Dermis blood vessel endothelial cell (primary cell): ENCODE measurements at regions not wholly inside any gene's neighbourhood (a gene's known extent, or its start where the extent isn't known, plus 50 kb on each side); places are given as distances from the start of the nearest gene placed in this dataset.

Experiments
- DNase-seq: peaks from one replicate; pipeline ENCODE4 v3.0.0; 2010

- DNase-seq: no peak
These were observed 231.6 kb upstream of the NT5C1B start for GRCh38 chr2:18820966-18821365.

DNA sequence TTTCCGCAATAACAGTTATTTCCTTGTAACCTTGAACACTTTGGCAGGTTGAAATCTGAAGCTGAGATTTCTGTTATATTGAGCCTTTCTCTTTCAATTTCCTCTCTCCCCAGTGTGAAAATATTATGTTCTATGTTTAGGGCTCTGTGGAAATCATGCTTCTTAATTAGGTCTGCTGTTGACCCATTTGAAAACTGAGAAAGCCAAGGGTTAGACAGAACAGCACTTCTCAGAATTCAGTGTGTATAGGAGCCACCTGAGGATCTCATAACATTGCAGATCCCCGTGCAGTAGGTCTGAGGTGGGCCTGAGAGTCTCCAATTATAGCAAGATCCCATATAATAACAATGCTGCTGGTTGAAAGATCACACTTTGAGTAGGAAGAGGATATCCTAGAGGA lies 230.2 kb upstream of the NT5C1B start:
- no peak for DNase-seq

GRCh38 chr2:18814387-18814786 lies 225.0 kb upstream of the NT5C1B start:
- DNase-seq: no peak

GRCh38 chr2:18804536-18804935 lies 215.2 kb upstream of the NT5C1B start:
- peak; percentile 35 for DNase-seq

DNA sequence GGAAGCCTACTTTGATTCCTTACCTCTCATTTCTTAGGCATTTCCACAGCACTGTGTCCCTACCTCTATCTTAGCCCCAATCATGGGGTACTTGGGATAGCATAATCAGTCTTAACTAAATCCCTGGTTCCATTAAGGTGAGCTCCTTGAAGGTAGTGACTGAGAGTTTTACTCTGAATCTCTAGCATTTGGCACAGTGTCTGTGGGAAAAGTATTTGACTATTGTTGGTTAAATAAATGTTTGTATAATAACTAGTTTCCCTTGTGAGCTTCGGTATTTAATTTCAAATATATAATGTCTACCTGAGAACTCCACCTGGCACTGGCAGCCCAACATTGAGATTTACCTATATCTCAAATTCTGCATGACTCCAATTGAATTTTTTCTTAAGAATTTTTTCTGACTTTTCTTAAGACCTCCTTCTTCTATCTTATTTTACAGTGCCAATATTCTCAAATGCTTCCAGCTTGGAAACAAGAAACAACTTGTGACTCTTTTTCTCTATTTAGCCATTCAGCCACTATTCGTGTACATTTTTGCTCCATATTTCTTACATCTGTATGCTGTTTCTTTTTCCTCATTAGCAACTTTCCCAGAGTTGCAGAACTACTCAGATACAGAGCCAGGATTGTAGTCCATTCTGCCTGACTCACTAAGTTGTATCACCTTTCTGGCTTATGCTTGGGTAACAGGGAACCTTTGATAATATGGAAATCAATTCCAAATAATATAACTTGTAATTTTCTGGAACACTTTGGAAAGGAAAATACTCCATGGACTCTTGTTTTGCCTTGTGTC lies 214.0 kb upstream of the NT5C1B start:
- DNase-seq: no peak

DNA sequence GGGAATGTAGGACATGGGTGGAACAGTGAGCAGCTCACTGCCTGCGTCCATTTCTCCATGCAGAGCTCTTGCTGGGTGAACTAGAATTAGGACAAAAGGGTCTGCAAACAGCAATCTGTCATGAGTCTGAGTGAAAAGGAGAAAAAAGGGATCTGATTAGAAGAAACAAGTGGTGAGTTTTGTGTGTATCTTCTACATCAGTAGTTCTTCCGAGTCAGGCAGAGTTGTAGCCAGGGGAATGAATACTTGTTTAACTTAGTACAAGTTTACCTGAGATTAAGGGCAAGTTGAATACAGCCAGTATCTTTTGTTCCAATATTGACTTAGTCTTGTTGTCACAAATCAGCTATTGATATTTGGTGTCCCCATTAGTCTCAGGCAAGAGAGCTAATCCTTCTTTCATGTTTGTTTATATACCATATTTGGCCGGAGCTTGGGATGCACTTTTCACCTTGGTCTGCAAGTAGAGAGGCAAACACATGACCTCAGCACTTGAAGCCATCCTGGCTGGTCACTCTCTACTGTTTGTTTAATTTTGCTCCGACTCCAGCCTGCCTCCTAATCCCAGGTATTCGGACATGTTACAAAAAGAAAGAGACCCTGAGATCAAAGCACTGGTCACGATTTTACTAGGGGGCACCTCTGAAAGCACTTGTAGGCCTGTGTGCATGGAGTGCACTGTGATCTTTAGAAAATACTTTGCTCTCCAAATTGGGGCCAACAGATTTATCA lies 211.0 kb upstream of the NT5C1B start:
- no peak for DNase-seq

DNA sequence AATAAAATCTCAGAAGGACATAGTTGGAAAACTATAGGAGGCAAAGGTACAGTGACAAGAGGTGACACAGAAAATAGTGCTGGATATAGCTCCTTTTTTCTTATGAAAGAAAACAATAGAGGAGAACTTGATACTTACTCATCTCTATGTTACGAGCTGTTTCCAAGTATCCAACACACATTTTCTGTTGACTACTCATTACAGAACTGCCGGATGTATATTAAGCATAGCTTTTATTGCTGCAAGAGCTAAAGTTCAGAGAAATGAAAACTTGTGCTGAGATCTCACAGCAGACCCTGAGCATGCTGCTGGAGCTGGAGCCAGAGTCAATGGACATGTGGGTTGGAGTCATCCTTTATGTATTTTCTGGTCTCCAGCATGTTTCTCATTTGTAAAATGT lies 210.0 kb upstream of the NT5C1B start:
- DNase-seq: no peak

DNA sequence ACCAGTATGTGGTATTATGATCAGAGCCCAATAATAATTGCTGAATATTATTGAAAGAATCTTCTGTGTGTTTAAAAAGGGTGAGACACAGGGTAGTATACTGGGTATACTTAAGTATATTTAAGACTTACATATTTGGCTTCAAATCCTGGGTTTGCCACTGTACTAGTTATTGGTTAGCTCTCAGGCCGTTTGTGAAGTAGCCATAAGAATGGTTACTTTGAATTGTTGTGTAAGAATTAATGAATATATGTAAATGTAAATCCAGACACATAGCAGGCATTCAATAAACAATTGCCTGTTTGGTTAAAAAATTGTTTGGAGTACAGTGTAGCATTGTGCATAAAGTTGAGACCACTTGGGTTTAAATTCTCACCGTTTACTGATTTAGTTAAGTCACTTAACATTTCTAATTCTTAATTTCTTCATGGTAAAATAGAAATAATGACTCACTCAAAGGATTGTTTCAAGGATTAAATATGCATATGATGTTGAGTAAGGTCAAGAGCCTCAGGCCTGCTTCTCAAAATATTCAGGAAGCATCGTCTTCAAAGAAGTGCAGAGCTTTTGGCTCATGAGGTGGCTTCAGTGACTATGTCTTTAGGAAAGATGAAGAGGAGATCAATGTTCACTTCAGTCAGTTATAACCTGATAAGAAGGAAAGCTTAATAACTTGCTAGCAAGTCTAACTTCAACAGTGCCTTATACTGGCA lies 207.9 kb upstream of the NT5C1B start:
- no peak for DNase-seq

DNA sequence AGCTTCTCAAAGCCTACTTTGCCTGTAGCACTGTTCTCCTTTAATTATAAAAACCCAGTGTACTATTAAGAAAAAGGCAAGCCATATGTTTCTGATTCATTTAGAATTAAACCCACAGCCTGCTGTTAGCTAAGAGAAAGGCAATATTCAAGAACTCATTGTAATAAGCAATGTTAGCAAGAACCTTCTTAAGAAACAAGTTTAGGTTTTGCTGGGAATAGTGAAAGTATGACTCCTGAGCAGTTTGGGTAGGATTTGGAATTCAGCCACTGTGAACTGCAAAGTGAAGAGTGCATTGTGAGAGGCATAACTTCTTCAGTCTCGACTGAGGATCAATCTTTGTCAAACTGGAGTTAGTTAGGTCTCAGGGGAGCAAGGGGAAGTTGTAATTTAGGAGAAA lies 206.5 kb upstream of the NT5C1B start:
- no peak for DNase-seq

DNA sequence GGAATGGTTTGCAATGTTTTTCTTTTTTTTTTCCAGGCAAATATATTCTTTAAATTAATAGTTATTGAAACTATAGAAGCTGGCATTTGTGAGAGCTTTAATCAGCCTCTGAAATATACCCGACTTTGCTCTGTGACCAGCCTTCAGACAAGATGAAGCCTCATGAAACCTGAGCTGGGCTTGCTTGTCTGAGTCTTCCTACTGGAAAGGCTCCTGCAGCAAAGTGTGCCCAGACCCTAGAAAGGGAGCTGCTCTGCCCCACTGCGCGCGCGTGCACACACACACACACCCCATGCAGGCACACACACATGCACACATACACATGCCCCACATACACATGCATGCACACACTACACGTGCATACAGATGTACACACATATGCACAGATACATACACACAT lies 203.3 kb upstream of the NT5C1B start:
- DNase-seq: no peak

DNA sequence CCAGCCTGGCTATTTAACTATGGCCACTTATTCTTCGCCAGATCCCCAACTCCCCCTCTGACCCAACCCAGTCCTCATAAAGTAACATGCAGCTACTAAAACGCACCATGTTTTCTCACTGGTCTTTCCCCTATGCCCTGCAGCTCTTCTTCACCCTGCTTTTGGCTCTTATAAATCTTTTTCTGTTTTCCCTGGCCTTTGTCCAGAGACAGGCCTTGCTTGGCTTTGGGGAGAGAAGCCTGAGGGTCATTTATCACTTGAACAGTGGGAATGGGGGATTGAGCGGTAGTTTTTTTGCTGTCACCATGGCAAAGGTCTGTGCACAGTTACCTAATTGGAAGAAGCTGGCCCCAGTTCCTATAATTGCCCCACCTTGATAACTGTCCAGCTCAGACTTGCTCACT lies 202.9 kb upstream of the NT5C1B start:
- no peak for DNase-seq

DNA sequence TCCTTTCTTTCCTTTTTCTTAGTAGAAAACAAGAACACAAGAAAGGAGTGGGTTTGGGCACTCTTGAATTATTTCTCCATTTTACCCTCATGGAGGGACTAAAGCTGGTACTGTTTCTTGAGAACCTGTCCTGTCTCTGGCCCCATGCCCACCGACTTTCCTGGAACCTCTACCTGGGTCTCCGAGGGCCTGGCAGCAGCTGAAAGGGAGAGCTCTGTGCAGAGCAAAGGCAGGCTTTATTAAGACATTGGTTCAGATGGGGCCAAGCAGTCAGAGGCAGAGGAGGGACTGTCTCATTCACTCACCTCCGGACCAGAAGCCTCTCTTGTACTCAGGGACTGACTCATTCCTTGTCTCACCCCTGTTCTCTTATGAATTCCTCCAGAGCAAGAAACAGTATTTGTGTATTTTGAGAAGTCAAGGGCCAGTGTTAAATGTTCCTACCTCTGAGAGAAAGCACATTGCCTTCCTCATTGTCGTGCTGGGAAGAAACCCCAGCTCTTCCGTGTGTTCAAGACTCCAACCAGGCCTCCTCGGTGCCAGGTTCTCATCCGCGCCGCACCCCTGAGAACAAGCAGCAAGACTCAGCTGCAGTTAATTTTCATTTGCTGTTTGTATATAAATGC lies 201.9 kb upstream of the NT5C1B start:
- DNase-seq: no peak

DNA sequence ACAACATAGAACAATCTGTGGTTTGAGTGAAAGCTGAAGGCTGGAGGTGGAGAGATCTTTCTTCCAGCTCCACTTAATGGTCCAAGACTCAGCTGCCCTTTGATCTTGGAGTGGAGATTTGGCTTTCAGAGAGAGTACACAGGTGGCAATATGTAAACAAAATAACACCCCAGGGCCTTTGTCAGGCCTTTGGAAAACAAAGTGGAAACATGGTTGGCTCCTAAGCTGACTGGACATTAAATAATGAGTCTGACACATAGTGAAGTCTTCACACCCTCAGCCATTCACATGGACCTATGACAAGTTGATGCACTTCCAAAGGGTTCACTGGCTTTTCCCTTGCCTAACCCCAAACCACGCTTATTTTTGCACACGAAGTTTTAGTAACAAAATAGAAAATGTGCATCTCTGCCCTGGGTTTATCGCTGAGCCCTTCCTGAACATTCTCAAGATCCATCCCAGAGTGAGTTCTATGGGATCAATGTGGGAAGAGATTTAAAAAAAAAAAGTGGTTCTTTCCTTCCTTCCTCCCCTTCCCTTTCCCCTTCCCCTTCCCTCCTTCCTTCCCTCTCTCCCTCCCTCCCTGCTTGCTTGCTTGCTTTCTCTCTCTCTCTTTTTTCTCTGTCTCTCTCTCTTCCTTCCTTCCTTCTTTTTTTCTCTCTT lies 201.3 kb upstream of the NT5C1B start:
- no peak for DNase-seq

GRCh38 chr2:18788592-18788991 lies 199.2 kb upstream of the NT5C1B start:
- DNase-seq: peak; percentile 21

DNA sequence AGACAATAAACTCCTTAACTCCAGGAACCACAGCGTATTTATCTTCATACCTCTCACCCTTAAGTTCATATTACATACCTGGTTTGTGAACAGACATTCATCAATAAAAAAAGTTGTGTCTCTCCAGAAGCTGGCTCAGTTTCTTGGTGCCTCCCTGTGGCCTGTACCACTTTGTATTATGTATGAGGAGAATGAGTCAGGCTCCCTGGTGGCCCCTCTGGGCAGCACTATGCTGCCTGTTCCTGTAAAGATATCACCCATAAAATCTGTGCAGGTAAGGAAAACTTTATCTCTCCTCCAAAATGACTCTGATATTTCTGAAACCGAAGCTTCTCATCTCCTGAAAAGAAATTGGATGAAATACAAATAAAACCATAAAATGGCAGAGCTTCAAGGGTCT lies 198.4 kb upstream of the NT5C1B start:
- no peak for DNase-seq

- no peak for DNase-seq
These were observed 194.9 kb upstream of the NT5C1B start for GRCh38 chr2:18784245-18784644.

DNA sequence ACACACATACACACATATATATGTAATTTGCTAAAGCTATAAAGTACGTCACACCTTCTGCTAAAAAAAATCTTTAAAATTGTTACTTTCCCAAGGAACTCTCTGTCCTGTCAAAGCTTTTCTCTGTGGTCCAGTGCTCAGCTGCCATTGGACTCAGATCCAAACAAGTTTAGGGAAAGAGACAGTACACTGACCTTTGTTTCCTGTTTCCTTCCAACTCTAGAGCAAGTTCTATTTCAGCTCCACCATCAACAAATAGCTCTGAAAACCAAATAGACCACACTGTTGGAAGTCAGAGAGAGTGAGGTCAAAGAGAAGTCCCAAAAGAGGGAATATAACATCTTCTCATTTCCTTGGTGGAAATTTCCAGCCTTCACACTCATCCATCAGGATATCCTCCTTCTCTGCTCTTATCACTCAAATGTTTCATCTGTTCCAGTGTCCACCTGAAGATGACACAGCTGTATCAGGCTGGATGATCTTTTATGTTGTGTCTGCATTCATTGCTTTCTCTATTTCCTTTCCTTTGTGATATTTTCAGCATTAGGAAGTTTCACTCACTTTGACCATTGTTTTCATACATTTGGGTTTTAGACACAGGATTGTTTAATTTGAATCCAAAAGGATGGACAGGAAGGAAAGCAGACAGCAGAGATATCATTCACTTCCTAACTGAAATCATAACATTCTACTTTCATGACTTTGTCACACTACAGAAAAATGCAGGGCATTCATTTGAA lies 192.3 kb upstream of the NT5C1B start:
- no peak for DNase-seq

DNA sequence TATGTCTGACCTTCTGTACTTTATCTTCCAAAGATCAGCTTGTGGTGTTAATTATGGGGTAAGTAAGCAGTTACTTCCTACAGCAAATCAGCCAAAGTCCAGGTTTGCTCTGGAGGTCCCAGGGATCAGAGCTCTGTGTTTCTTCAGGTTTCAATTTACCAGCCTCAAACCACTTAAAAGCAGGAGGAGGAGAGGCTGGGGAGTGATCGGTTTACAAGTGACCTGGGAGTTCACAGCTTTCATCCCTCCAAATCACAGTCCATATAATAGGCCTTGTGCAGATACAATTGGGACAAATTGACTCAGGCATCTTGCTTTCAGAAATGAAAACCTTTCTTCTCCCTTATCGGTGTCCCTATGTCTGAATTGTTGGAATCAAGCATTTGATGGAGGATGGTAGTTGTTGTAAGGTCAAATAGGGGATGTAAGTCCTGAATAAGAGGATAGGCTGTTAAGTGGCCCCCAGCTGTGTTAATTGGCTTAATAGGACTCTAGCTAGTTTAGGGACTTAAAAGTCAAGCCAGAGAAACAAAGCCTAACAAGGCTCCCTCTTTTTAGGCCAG lies 188.0 kb upstream of the NT5C1B start:
- no peak for DNase-seq

- no peak for DNase-seq
These were observed 181.8 kb upstream of the NT5C1B start for GRCh38 chr2:18771212-18771611.

GRCh38 chr2:18763338-18763737 lies 174.0 kb upstream of the NT5C1B start:
- no peak for DNase-seq

GRCh38 chr2:18762667-18763066 lies 173.3 kb upstream of the NT5C1B start:
- no peak for DNase-seq

GRCh38 chr2:18754286-18754685 lies 164.9 kb upstream of the NT5C1B start:
- DNase-seq: no peak
